ENCODE measurements at regions not wholly inside any gene's neighbourhood (a gene's known extent, or its start where the extent isn't known, plus 50 kb on each side); places are given as distances from the start of the nearest gene placed in this dataset.

GRCh38 chr2:133789743-133790142 is 221.5 kb upstream of the NCKAP5 start:
- TF ChIP-seq CTCF (IDR thresholded peaks at IDR 0.05) (no peak), EZH2 (IDR thresholded peaks at IDR 0.05; ENCODE audit: borderline replicate concordance, insufficient read depth, low read depth, low read length, poor library complexity, severe bottlenecking) (no peak)
